ENCODE measurements at regions not wholly inside any gene's neighbourhood (a gene's known extent, or its start where the extent isn't known, plus 50 kb on each side); places are given as distances from the start of the nearest gene placed in this dataset.

- Histone ChIP-seq H2AFZ (ENCODE audit: insufficient read depth, low read depth, low read length, poor library complexity, severe bottlenecking) (no peak overlapping the region), H3K27me3 (ENCODE audit: control insufficient read depth in 2 of 2, insufficient read depth in 2 of 2, low read length in 2 of 2) (no peaks in the 10 kb centered on the region), H4K20me1 (ENCODE audit: insufficient read depth, low read length) (no peaks in the 10 kb centered on the region), H3K79me2 (ENCODE audit: insufficient read depth, low read length) (no peaks in the 10 kb centered on the region), H3K9me3 (replicated peaks in 1 of 2; ENCODE audit: control insufficient read depth in 1 of 2, insufficient read depth in 1 of 2, low read length in 2 of 2) (no peaks in the 10 kb centered on the region), H3K27ac (ENCODE audit: low read depth in 1 of 2, low read length in 2 of 2) (no peak overlapping the region), H3K9ac (ENCODE audit: insufficient read depth, low read length, poor library complexity, severe bottlenecking) (no peak overlapping the region), H3K4me2 (replicated peaks; ENCODE audit: extremely low read depth, low read length, poor library complexity, severe bottlenecking) (no peak overlapping the region), H3K4me1 (ENCODE audit: control insufficient read depth in 1 of 2, insufficient read depth in 2 of 2, low read length in 2 of 2) (peaks cover 10 to 14% of the 10 kb centered on the region in 2 donors), H3K36me3 (replicated peaks in 1 of 2; ENCODE audit: control insufficient read depth in 1 of 2, insufficient read depth in 2 of 2, low read length in 2 of 2) (no peaks in the 10 kb centered on the region), H3K4me3 (replicated peaks in 1 of 3; ENCODE audit: low read depth in 2 of 3, low read length in 3 of 3) (no peak overlapping the region)
- Mint-ChIP-seq H3K4me1 (peaks cover 18% of the 10 kb centered on the region), H3K36me3 (no peaks in the 10 kb centered on the region), H3K9me3 (peaks cover 0 to 1% (median 0%) of the 10 kb centered on the region in 7 donors), H3K4me3 (no peak overlapping the region), H3K27me3 (ENCODE audit: low read depth in 3 of 3) (peaks cover 0 to 4% (median 1%) of the 10 kb centered on the region in 3 donors), H3K27ac (no peak overlapping the region)
- intact Hi-C loops (cut with micrococcal nuclease), result no loop called here
- WGBS (ENCODE audit: insufficient coverage), result 100% methylated on average over 2 of the region's 3 CpGs
- TF ChIP-seq CTCF (IDR thresholded peaks at IDR 0.05), result no peak
- DNase-seq, result no peak
These were observed 188.2 kb upstream of the NFIA start for GRCh38 chr1:60894130-60894529.

GRCh38 chr1:60893136-60893930 lies 189.0 kb upstream of the NFIA start:
- Histone ChIP-seq H3K4me1 (ENCODE audit: control insufficient read depth in 1 of 2, insufficient read depth in 2 of 2, low read length in 2 of 2) (peaks cover 10 to 14% of the 10 kb centered on the region in 2 donors), H3K4me2 (replicated peaks; ENCODE audit: extremely low read depth, low read length, poor library complexity, severe bottlenecking) (no peak overlapping the region), H3K4me3 (replicated peaks in 1 of 3; ENCODE audit: low read depth in 2 of 3, low read length in 3 of 3) (no peak overlapping the region), H3K27me3 (ENCODE audit: control insufficient read depth in 2 of 2, insufficient read depth in 2 of 2, low read length in 2 of 2) (no peaks in the 10 kb centered on the region), H3K36me3 (replicated peaks in 1 of 2; ENCODE audit: control insufficient read depth in 1 of 2, insufficient read depth in 2 of 2, low read length in 2 of 2) (no peaks in the 10 kb centered on the region), H3K9ac (ENCODE audit: insufficient read depth, low read length, poor library complexity, severe bottlenecking) (no peak overlapping the region), H3K9me3 (replicated peaks in 1 of 2; ENCODE audit: control insufficient read depth in 1 of 2, insufficient read depth in 1 of 2, low read length in 2 of 2) (no peaks in the 10 kb centered on the region), H3K27ac (ENCODE audit: low read depth in 1 of 2, low read length in 2 of 2) (no peak overlapping the region), H2AFZ (ENCODE audit: insufficient read depth, low read depth, low read length, poor library complexity, severe bottlenecking) (no peak overlapping the region), H4K20me1 (ENCODE audit: insufficient read depth, low read length) (no peaks in the 10 kb centered on the region), H3K79me2 (ENCODE audit: insufficient read depth, low read length) (no peaks in the 10 kb centered on the region)
- H3K4me1 Mint-ChIP-seq, result peaks cover 18% of the 10 kb centered on the region
- H3K27me3 Mint-ChIP-seq (ENCODE audit: low read depth in 3 of 3), result peaks cover 0 to 4% (median 1%) of the 10 kb centered on the region in 3 donors
- intact Hi-C loops (cut with micrococcal nuclease), result no loop called here
- no peak for TF ChIP-seq CTCF (IDR thresholded peaks at IDR 0.05)
- H3K27ac Mint-ChIP-seq, result peak overlapping the region in 1 of 7 donors; percentile 22
- H3K9me3 Mint-ChIP-seq, result peaks cover 0 to 1% (median 0%) of the 10 kb centered on the region in 7 donors
- no peaks in the 10 kb centered on the region for H3K36me3 Mint-ChIP-seq
- H3K4me3 Mint-ChIP-seq, result no peak overlapping the region
- no peak for DNase-seq
- 100% methylated on average over 4 of the region's 11 CpGs for WGBS (ENCODE audit: insufficient coverage)
